ENCODE measurements at regions not wholly inside any gene's neighbourhood (a gene's known extent, or its start where the extent isn't known, plus 50 kb on each side); places are given as distances from the start of the nearest gene placed in this dataset.

GRCh38 chr12:98235301-98235700 lies 280.1 kb upstream of the TMPO start:
- no peak overlapping the region for H3K4me3 ChIP-seq (ENCODE audit: low read length)
- no peak for DNase-seq (ENCODE audit: low read depth)
- TF ChIP-seq CTCF (IDR thresholded peaks at IDR 0.05; ENCODE audit: insufficient read depth, low read depth, low read length, missing control alignments), result no peak

DNA sequence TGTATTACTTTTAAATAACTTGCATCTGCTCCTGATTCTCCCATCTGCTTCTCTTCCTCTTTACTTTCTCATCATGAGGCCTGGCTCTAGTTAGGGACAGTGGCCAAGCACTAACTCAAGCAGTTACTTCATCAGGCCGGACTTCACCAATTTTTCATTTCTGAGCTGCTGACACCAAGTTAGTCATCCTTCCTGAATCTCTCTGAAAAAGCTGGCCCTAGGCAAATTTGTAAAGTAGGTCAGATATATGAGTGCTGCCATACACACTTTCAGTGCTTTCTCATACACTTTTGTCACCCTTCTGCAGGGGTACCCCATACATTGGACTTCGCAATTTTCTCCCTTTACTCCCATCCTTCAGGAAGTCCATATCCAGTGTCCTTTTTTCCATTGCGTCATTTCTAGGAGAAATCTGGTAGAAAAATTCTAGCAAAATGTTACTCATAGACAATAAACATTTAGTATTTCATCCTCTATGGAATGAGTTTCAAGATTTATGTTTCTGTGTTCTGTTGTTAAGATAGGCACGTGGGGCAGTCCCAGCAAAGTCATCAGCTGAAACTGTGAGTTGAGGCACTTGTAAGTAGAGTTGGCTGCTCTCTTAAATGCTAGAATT lies 276.8 kb upstream of the TMPO start:
- no peak overlapping the region for H3K4me3 ChIP-seq (ENCODE audit: low read length)
- DNase-seq (ENCODE audit: low read depth), result peak; percentile 24
- TF ChIP-seq CTCF (IDR thresholded peaks at IDR 0.05; ENCODE audit: insufficient read depth, low read depth, low read length, missing control alignments), result no peak

DNA sequence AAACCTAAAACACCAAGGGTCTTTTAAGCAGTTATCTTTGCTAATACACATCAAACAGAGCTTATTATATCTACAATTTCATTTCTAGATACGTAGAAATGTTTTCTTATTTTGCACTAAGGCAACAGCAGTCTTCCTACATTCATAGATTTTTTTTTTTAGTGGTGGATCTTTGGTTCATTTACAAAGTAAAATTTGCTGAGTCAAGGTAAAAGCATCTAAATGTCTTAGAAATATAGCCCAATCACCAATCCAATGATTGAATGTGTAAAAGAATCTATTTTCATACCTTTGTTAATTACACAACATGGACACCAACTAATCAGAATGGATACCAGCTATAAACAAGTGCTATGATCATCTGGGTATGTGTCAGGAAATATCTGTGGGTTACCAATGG lies 272.2 kb upstream of the TMPO start:
- no peak for TF ChIP-seq CTCF (IDR thresholded peaks at IDR 0.05; ENCODE audit: insufficient read depth, low read depth, low read length, missing control alignments)
- no peak overlapping the region for H3K4me3 ChIP-seq (ENCODE audit: low read length)
- no peak for DNase-seq (ENCODE audit: low read depth)

DNA sequence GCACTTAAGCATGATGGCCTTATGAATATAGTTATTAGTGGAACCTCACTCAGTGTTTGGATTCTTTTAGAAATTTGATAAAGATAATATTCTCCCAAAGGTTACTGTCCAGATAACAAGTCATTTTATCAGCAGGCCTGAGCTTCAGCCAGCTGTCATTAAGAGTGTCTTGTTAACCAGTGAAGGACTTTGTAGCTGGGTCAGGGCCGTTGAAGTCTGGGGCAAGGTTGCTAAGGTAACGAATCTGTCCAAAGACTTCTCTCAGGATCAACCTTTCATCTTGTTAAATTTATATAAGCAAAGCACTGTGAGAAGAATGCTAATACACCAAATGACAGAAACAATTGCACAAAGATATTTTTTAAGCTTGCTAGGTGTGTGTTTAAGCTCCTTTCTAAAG lies 271.3 kb upstream of the TMPO start:
- no peak for DNase-seq (ENCODE audit: low read depth)
- TF ChIP-seq CTCF (IDR thresholded peaks at IDR 0.05; ENCODE audit: insufficient read depth, low read depth, low read length, missing control alignments), result no peak
- H3K4me3 ChIP-seq (ENCODE audit: low read length), result no peak overlapping the region

GRCh38 chr12:98253207-98254037 lies 262.0 kb upstream of the TMPO start:
- no peak overlapping the region for H3K4me3 ChIP-seq (ENCODE audit: low read length)
- TF ChIP-seq CTCF (IDR thresholded peaks at IDR 0.05; ENCODE audit: insufficient read depth, low read depth, low read length, missing control alignments), result no peak
- DNase-seq (ENCODE audit: low read depth), result no peak

GRCh38 chr12:98256830-98257229 lies 258.6 kb upstream of the TMPO start:
- TF ChIP-seq CTCF (IDR thresholded peaks at IDR 0.05; ENCODE audit: insufficient read depth, low read depth, low read length, missing control alignments), result no peak
- H3K4me3 ChIP-seq (ENCODE audit: low read length), result no peak overlapping the region
- no peak for DNase-seq (ENCODE audit: low read depth)
